KMS-11 (cell line): ENCODE measurements at regions not wholly inside any gene's neighbourhood (a gene's known extent, or its start where the extent isn't known, plus 50 kb on each side); places are given as distances from the start of the nearest gene placed in this dataset.

Source experiments
- H2AFZ ChIP-seq: fragments of 200-600 bp; sonication (generic); 2 replicates; pipeline ENCODE4 v1.6.1; 2016; ENCODE audit warnings: antibody characterized with exemption, mixed run types, low read depth
- H3K27ac ChIP-seq: fragments of 200-600 bp; sonication (generic); 2 replicates; pipeline ENCODE4 v1.6.1; 2016; ENCODE audit warnings: mild to moderate bottlenecking, mixed run types
- H3K27me3 ChIP-seq: fragments of 200-600 bp; sonication (generic); 2 replicates; pipeline ENCODE4 v1.6.1; 2017; ENCODE audit warnings: mild to moderate bottlenecking, low read depth, mixed run types, moderate library complexity; ENCODE audit not compliant: insufficient read depth
- H3K36me3 ChIP-seq: fragments of 200-600 bp; sonication (generic); 2 replicates; pipeline ENCODE4 v1.6.1; 2017; ENCODE audit warnings: mild to moderate bottlenecking, mixed run types; ENCODE audit not compliant: insufficient read depth
- H3K4me1 ChIP-seq: fragments of 200-600 bp; sonication (generic); 2 replicates; pipeline ENCODE4 v1.6.1; 2016; ENCODE audit warnings: mild to moderate bottlenecking, low read depth, mixed run types; ENCODE audit not compliant: poor library complexity, severe bottlenecking
- H3K4me2 ChIP-seq: fragments of 200-600 bp; sonication (generic); 2 replicates; pipeline ENCODE4 v1.7.0; 2016; ENCODE audit warnings: mild to moderate bottlenecking, mixed run types
- H3K4me3 ChIP-seq: fragments of 200-600 bp; sonication (generic); IDR thresholded peaks from 2 replicates; pipeline ENCODE4 v1.6.1; 2017; ENCODE audit warnings: low read depth, low read length, mixed read lengths; ENCODE audit not compliant: insufficient read depth
- H3K79me2 ChIP-seq: fragments of 200-600 bp; sonication (generic); 2 replicates; pipeline ENCODE4 v1.6.1; 2016; ENCODE audit warnings: low read depth, mixed run types; ENCODE audit not compliant: insufficient read depth
- H3K9ac ChIP-seq: fragments of 200-600 bp; sonication (generic); 2 replicates; pipeline ENCODE4 v1.6.1; 2016; ENCODE audit warnings: mild to moderate bottlenecking, mixed run types
- H4K20me1 ChIP-seq: fragments of 200-600 bp; sonication (generic); 2 replicates; pipeline ENCODE4 v1.6.1; 2016; ENCODE audit warnings: mild to moderate bottlenecking, mixed run types; ENCODE audit not compliant: insufficient read depth
- TF ChIP-seq, protein P1 (sequence below): fragments of 200-600 bp; sonication (generic); conservative IDR thresholded peaks from 2 replicates; pipeline ENCODE4 v1.6.1; 2017; ENCODE audit warnings: low read depth, mild to moderate bottlenecking, antibody characterized with exemption, low read length, moderate library complexity, mixed read lengths

DNA sequence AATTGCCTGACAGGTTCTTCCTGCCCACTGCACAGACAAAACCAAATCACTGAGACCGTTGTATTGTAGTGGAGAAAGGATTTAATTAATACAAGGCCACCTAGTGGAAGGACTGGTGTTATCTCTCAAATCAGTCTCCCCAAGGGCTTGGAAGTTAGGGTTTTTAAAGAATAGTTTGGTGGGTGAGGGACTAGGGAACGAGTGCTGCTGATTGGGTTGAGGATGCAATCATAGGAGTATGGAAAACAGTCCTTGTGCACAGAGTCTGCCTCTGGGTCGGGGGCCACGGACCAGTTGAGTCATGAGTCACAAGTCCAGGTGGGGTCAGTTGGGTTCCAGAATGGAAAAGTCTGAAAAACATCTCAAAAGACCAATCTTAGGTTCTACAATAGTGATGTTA is 89.1 kb downstream of the B3GNT2 start:
- TF ChIP-seq, protein P1, sequence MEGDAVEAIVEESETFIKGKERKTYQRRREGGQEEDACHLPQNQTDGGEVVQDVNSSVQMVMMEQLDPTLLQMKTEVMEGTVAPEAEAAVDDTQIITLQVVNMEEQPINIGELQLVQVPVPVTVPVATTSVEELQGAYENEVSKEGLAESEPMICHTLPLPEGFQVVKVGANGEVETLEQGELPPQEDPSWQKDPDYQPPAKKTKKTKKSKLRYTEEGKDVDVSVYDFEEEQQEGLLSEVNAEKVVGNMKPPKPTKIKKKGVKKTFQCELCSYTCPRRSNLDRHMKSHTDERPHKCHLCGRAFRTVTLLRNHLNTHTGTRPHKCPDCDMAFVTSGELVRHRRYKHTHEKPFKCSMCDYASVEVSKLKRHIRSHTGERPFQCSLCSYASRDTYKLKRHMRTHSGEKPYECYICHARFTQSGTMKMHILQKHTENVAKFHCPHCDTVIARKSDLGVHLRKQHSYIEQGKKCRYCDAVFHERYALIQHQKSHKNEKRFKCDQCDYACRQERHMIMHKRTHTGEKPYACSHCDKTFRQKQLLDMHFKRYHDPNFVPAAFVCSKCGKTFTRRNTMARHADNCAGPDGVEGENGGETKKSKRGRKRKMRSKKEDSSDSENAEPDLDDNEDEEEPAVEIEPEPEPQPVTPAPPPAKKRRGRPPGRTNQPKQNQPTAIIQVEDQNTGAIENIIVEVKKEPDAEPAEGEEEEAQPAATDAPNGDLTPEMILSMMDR, result no peak
- H3K27ac ChIP-seq, result no peak overlapping the region

DNA sequence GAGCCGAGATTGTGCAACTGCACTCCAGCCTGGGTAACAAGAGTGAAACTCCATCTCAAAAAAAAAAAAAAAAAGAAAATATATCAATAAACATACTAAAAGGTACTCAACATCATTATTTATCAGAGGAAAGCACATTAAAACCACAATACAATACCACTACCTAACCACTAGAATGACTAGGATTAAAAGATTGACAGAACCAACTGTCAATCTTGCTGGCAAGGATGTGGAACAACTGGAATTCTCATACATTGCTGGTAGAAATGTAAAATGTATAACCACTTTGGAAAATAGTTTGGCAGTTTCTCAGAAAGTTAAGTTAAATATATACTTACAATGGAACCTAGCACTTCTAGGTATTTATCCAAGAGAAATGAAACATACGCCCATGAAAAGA is 88.6 kb downstream of the B3GNT2 start:
- no peaks in the 10 kb centered on the region for H3K27me3 ChIP-seq
- H3K27ac ChIP-seq, result no peak overlapping the region
- no peaks in the 10 kb centered on the region for H3K36me3 ChIP-seq
- no peak overlapping the region for H3K4me3 ChIP-seq
- TF ChIP-seq, protein P1, result no peak
- no peak overlapping the region for H3K9ac ChIP-seq
- no peak overlapping the region for H3K4me2 ChIP-seq
- no peaks in the 10 kb centered on the region for H4K20me1 ChIP-seq
- H2AFZ ChIP-seq, result no peak overlapping the region
- no peaks in the 10 kb centered on the region for H3K79me2 ChIP-seq
- H3K4me1 ChIP-seq, result peaks cover 24% of the 10 kb centered on the region

More for the DNA sequence above, 89.1 kb downstream of the B3GNT2 start:
- no peak overlapping the region for H2AFZ ChIP-seq
- H3K4me1 ChIP-seq, result peaks cover 29% of the 10 kb centered on the region
- no peaks in the 10 kb centered on the region for H4K20me1 ChIP-seq
- no peak overlapping the region for H3K9ac ChIP-seq
- H3K36me3 ChIP-seq, result no peaks in the 10 kb centered on the region
- H3K79me2 ChIP-seq, result no peaks in the 10 kb centered on the region
- no peak overlapping the region for H3K4me3 ChIP-seq
- H3K27me3 ChIP-seq, result no peaks in the 10 kb centered on the region
- H3K4me2 ChIP-seq, result no peak overlapping the region

DNA sequence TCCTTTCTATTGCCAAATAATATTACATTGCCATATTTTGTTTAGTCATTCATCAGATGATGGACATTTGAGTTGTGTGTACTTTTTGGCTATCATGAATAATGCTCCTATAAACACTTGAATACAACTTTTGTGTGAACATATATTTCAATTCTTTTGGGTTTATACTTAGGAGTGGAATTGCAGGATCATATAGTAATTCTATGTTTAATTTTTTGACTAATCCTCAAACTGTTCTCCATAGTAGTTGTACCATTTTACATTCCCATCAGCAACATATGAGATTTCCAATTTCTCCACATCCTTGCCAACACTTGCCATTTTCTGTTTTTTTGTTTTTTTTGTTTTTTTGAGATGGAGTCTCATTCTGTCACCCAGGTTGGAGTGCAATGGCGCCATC is 87.2 kb downstream of the B3GNT2 start:
- Histone ChIP-seq H4K20me1 (no peaks in the 10 kb centered on the region), H3K4me3 (no peak overlapping the region), H3K36me3 (no peaks in the 10 kb centered on the region), H3K4me1 (peaks cover 10% of the 10 kb centered on the region), H3K4me2 (no peak overlapping the region), H3K27ac (no peak overlapping the region), H3K9ac (no peak overlapping the region), H3K27me3 (no peaks in the 10 kb centered on the region), H3K79me2 (no peaks in the 10 kb centered on the region), H2AFZ (no peak overlapping the region)
- TF ChIP-seq, protein P1, result no peak

DNA sequence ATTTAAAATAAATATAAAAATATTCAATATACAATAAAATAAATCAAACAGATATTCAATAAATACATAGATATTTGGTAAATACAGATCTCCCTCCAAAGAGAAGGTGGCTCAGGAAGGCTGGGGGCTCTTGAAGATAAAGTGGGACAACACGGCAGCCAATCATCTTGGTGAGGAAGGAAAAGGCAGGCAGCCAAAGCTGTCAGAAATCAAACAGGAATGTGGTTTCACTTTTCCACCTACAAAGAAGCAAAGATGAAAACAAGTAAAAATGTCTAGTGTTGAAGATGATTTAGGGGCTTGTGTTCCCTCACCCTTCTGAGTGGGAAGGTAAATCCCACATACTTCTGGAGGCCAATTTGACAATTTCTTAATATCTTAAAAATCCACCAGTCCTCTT is 85.7 kb downstream of the B3GNT2 start:
- TF ChIP-seq, protein P1, result no peak
- no peaks in the 10 kb centered on the region for H3K79me2 ChIP-seq
- no peaks in the 10 kb centered on the region for H3K36me3 ChIP-seq
- H3K4me1 ChIP-seq, result no peaks in the 10 kb centered on the region
- no peak overlapping the region for H3K4me2 ChIP-seq
- H4K20me1 ChIP-seq, result no peaks in the 10 kb centered on the region
- no peaks in the 10 kb centered on the region for H3K27me3 ChIP-seq
- no peak overlapping the region for H3K4me3 ChIP-seq
- no peak overlapping the region for H2AFZ ChIP-seq
- no peak overlapping the region for H3K27ac ChIP-seq
- no peak overlapping the region for H3K9ac ChIP-seq
